Osteocyte (in vitro differentiated cells): ENCODE measurements at regions not wholly inside any gene's neighbourhood (a gene's known extent, or its start where the extent isn't known, plus 50 kb on each side); places are given as distances from the start of the nearest gene placed in this dataset.

Source experiments
- DNase-seq: peaks from one replicate; pipeline ENCODE4 v3.0.0; 2021; ENCODE audit warnings: mixed read lengths; ENCODE audit not compliant: unreplicated experiment; ENCODE audit errors: extremely low spot score
- H3K27ac Mint-ChIP-seq: one replicate; pipeline ENCODE4 v1.8.0; 2021; ENCODE audit warnings: mild to moderate bottlenecking, mixed read lengths; ENCODE audit not compliant: unreplicated experiment
- H3K27me3 Mint-ChIP-seq: one replicate; pipeline ENCODE4 v1.8.0; 2021; ENCODE audit warnings: mixed read lengths; ENCODE audit not compliant: unreplicated experiment
- H3K36me3 Mint-ChIP-seq: one replicate; pipeline ENCODE4 v1.8.0; 2021; ENCODE audit warnings: mixed read lengths; ENCODE audit not compliant: unreplicated experiment
- H3K4me1 Mint-ChIP-seq: one replicate; pipeline ENCODE4 v1.8.0; 2021; ENCODE audit warnings: mixed read lengths; ENCODE audit not compliant: unreplicated experiment
- H3K4me3 Mint-ChIP-seq: one replicate; pipeline ENCODE4 v1.8.0; 2021; ENCODE audit warnings: mild to moderate bottlenecking, moderate library complexity, mixed read lengths; ENCODE audit not compliant: unreplicated experiment
- H3K9me3 Mint-ChIP-seq: one replicate; pipeline ENCODE4 v1.8.0; 2021; ENCODE audit warnings: mixed read lengths; ENCODE audit not compliant: unreplicated experiment
- TF ChIP-seq, protein P1 (sequence below): fragments of 200-600 bp; sonication (generic); IDR thresholded peaks from 2 replicates; pipeline ENCODE4 v1.5.0; 2021; ENCODE audit warnings: antibody characterized with exemption, mild to moderate bottlenecking, moderate library complexity

DNA sequence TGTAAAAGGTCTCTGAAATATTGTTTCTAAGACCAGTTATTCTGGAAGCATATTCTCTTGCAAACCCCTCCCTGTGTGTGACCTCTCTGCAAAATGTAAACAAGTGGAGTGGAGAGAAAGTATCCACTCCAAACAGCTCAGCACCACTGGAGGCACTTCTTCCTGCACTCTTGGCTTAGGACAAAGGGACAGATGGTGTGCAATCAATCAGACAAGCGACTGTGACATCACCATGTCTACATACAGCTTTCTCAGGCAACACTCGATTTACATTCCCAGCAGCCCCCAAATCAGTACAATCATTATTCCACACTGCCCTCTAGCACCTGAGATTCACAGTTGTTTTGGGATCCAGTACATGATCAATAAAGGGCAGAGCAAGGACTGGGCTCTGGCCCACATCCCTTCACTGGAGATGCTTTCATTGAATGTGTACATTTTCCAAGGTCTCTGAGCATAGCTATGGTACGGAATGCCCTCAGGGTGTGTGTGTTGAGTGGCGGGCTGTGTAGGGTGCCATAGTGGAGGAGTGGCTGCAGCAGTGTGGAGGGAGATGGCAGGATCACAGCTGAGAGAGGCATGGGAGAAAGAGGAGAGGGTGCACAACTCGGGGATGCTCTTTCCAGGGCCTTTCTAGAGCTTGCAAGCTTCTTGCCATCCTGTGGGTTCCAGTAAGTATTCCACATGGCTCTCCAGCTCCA is 311.8 kb upstream of the ST6GAL2 start:
- H3K36me3 Mint-ChIP-seq = no peaks in the 10 kb centered on the region
- H3K4me1 Mint-ChIP-seq = peaks cover 2% of the 10 kb centered on the region
- H3K27ac Mint-ChIP-seq = no peak overlapping the region
- H3K27me3 Mint-ChIP-seq = no peaks in the 10 kb centered on the region
- H3K4me3 Mint-ChIP-seq = no peak overlapping the region
- no peak for DNase-seq
- peaks cover 4% of the 10 kb centered on the region for H3K9me3 Mint-ChIP-seq
- TF ChIP-seq, protein P1, sequence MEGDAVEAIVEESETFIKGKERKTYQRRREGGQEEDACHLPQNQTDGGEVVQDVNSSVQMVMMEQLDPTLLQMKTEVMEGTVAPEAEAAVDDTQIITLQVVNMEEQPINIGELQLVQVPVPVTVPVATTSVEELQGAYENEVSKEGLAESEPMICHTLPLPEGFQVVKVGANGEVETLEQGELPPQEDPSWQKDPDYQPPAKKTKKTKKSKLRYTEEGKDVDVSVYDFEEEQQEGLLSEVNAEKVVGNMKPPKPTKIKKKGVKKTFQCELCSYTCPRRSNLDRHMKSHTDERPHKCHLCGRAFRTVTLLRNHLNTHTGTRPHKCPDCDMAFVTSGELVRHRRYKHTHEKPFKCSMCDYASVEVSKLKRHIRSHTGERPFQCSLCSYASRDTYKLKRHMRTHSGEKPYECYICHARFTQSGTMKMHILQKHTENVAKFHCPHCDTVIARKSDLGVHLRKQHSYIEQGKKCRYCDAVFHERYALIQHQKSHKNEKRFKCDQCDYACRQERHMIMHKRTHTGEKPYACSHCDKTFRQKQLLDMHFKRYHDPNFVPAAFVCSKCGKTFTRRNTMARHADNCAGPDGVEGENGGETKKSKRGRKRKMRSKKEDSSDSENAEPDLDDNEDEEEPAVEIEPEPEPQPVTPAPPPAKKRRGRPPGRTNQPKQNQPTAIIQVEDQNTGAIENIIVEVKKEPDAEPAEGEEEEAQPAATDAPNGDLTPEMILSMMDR = no peak

DNA sequence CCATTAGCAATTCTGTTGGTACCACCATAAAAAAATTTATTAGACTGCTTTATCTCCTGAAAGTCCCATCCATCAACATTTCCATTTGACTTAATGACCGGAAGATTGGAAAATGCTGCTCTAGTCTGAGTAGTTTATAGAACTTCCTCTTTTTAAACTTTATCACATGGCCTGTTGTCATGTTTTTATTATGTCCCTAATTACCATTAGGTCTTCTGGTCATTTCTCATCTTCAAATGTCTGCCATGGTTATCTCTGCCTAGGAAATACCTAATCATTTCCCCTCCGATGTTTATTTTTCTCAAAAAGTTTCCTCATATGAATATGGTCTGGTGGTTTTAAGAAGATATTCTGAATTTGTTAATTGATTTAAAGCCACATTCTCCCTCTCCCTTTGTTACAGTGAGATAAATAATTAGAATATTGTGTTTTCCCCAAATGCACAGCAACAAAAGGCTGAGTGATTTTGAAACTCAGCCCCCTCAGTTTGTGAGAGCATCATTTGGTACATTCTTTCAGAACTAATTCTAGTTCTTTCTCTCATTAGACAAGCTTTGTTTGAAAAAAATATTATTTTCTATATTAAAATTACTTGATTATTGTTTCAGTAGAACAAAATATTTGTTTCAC is 317.1 kb upstream of the ST6GAL2 start:
- Mint-ChIP-seq H3K9me3 (peaks cover 4% of the 10 kb centered on the region), H3K36me3 (no peaks in the 10 kb centered on the region), H3K27me3 (peaks cover 3% of the 10 kb centered on the region), H3K4me3 (no peak overlapping the region), H3K27ac (no peak overlapping the region), H3K4me1 (peaks cover 2% of the 10 kb centered on the region)
- TF ChIP-seq, protein P1 = no peak
- DNase-seq = no peak

DNA sequence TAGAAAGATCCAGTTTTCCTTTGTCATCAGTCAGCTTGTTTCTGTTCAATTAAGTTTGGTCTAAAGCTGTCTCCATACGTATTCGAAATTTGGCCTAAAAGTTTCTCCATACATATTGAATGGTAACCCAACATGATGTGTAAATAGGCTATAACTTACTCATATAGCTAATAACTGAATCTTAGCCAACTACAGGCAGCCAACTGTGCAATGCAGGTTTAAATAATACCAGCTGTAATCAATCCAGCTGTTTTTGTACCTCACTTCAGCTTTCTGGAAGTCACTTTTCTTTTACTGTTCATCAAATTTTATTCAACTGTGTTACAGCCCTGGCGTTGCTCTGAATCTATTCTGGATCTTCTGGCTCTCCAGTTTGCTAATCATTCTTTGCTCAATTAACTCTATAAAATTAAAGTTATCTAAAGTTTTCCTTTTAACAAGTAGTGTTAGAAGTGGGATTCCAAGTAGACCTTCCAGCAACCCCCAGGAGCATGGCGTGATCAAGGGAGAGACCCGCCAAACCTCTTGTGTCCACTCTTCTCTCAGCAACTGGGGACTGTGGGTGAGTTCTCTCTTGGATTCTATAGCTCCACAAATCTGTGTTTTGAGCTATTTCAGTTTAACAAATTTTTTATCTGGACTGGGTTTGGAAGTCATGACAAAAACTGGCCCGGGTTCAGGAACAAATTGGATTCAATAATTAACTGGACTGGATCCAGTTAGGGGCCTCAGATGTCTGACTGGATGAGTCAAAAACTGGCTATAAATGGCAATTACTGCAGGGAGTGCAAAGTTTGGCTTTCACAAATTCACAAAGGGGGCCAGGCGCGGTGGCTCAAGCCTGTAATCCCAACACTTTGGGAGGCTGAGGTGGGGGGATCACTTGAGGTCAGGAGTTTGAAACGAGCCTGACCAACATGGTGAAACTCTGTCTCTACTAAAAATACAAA is 329.7 kb upstream of the ST6GAL2 start:
- TF ChIP-seq, protein P1 = no peak
- H3K4me3 Mint-ChIP-seq = no peak overlapping the region
- no peak overlapping the region for H3K27ac Mint-ChIP-seq
- peaks cover 4% of the 10 kb centered on the region for H3K9me3 Mint-ChIP-seq
- peaks cover 2% of the 10 kb centered on the region for H3K4me1 Mint-ChIP-seq
- no peak for DNase-seq
- peaks cover 19% of the 10 kb centered on the region for H3K27me3 Mint-ChIP-seq
- no peaks in the 10 kb centered on the region for H3K36me3 Mint-ChIP-seq

- H3K9me3 Mint-ChIP-seq = peaks cover 4% of the 10 kb centered on the region
- TF ChIP-seq, protein P1 = no peak
- H3K4me3 Mint-ChIP-seq = no peak overlapping the region
- no peak overlapping the region for H3K27ac Mint-ChIP-seq
- DNase-seq = no peak
- no peaks in the 10 kb centered on the region for H3K36me3 Mint-ChIP-seq
- no peaks in the 10 kb centered on the region for H3K4me1 Mint-ChIP-seq
- peaks cover 5% of the 10 kb centered on the region for H3K27me3 Mint-ChIP-seq
Observed at GRCh38 chr2:107218208-107218607, 332.2 kb upstream of the ST6GAL2 start.
